Stimulated activated naive CD8-positive, alpha-beta T cell treated with anti-CD3 and anti-CD28 coated beads, Interleukin-15, Interleukin-2, amounts not matched to agents 100 U/mL and 50 U/mL, for 24 hours (primary cell): ENCODE measurements at regions not wholly inside any gene's neighbourhood (a gene's known extent, or its start where the extent isn't known, plus 50 kb on each side); places are given as distances from the start of the nearest gene placed in this dataset.
A peak's percentile ranks its signal among the peaks of the same experiment; 100 is the strongest.
"Not testable (repeated sequence)": the region's sequence is repeated elsewhere in the genome, so short reads cannot be mapped to it uniquely, and the experiment has no call there.

Experiments used
- ATAC-seq: fragments of 150-1000 bp; cut with Tn5 transposase; one replicate; pipeline ENCODE4 v1.10.0; 2021
- DNase-seq: peaks from one replicate; pipeline ENCODE4 v3.0.0; 2021

- DNase-seq (no peak), ATAC-seq (no peak)
These were observed 96.7 kb upstream of the GADD45A start for GRCh38 chr1:67588178-67588855.

GRCh38 chr1:67589519-67590233 lies 95.3 kb upstream of the GADD45A start:
- ATAC-seq (no peak), DNase-seq (no peak)

- no peak for DNase-seq
- ATAC-seq: no peak
These were observed 94.7 kb upstream of the GADD45A start for GRCh38 chr1:67590329-67590728.

- no peak for DNase-seq
- no peak for ATAC-seq
These were observed 90.2 kb upstream of the GADD45A start for GRCh38 chr1:67594764-67595163.

- no peak for ATAC-seq
These were observed 88.3 kb upstream of the GADD45A start for GRCh38 chr1:67596674-67597073.

GRCh38 chr1:67597336-67597735 lies 87.7 kb upstream of the GADD45A start:
- ATAC-seq (no peak), DNase-seq (no peak)

More at GRCh38 chr1:67596674-67597073, 88.3 kb upstream of the GADD45A start:
- no peak for DNase-seq

GRCh38 chr1:67599085-67599484 lies 85.9 kb upstream of the GADD45A start:
- ATAC-seq (no peak), DNase-seq (no peak)

- ATAC-seq (no peak), DNase-seq (no peak)
These were observed 83.5 kb upstream of the GADD45A start for GRCh38 chr1:67601539-67601938.

GRCh38 chr1:67601955-67602354 lies 83.0 kb upstream of the GADD45A start:
- DNase-seq (no peak), ATAC-seq (no peak)

GRCh38 chr1:67604778-67605177 lies 80.2 kb upstream of the GADD45A start:
- ATAC-seq (no peak), DNase-seq (no peak)

- ATAC-seq (no peak), DNase-seq (no peak)
These were observed 79.7 kb upstream of the GADD45A start for GRCh38 chr1:67605209-67605780.

- no peak for ATAC-seq
These were observed 77.7 kb upstream of the GADD45A start for GRCh38 chr1:67607286-67607685.

GRCh38 chr1:67607699-67608098 lies 77.3 kb upstream of the GADD45A start:
- no peak for ATAC-seq
- no peak for DNase-seq

More at GRCh38 chr1:67607286-67607685, 77.7 kb upstream of the GADD45A start:
- DNase-seq: no peak

- ATAC-seq (no peak), DNase-seq (no peak)
These were observed 76.1 kb upstream of the GADD45A start for GRCh38 chr1:67608661-67609576.

GRCh38 chr1:67609577-67610341 lies 75.2 kb upstream of the GADD45A start:
- ATAC-seq (no peak), DNase-seq (peak; percentile 8)

GRCh38 chr1:67610450-67610849 lies 74.6 kb upstream of the GADD45A start:
- DNase-seq (no peak), ATAC-seq (peak; percentile 29)

- DNase-seq (no peak), ATAC-seq (no peak)
These were observed 73.2 kb upstream of the GADD45A start for GRCh38 chr1:67611846-67612245.

- ATAC-seq (no peak), DNase-seq (no peak)
These were observed 72.2 kb upstream of the GADD45A start for GRCh38 chr1:67612788-67613241.

GRCh38 chr1:67613479-67613878 lies 71.5 kb upstream of the GADD45A start:
- not testable (repeated sequence) for DNase-seq, ATAC-seq

- ATAC-seq (no peak), DNase-seq (no peak)
These were observed 70.5 kb upstream of the GADD45A start for GRCh38 chr1:67614511-67614934.

GRCh38 chr1:67615886-67616285 lies 69.1 kb upstream of the GADD45A start:
- ATAC-seq (no peak), DNase-seq (no peak)
